SU-DHL-6 (cell line): ENCODE measurements at regions not wholly inside any gene's neighbourhood (a gene's known extent, or its start where the extent isn't known, plus 50 kb on each side); places are given as distances from the start of the nearest gene placed in this dataset.

ENCODE experiments used
- H2AFZ ChIP-seq: fragments of 200-600 bp; sonication (generic); 2 replicates; pipeline ENCODE4 v1.6.1; 2014; ENCODE audit warnings: low read depth, mild to moderate bottlenecking, moderate library complexity, mixed read lengths, antibody characterized with exemption, low read length; ENCODE audit not compliant: severe bottlenecking
- H3F3A ChIP-seq: fragments of 200-600 bp; shearing (Covaris generic); 2 replicates; pipeline ENCODE4 v1.6.0; 2016; ENCODE audit warnings: antibody characterized with exemption, mild to moderate bottlenecking; ENCODE audit not compliant: insufficient read depth
- H3K27ac ChIP-seq: fragments of 200-600 bp; sonication (generic); 2 replicates; pipeline ENCODE4 v1.5.1; 2016; ENCODE audit warnings: low read depth, mild to moderate bottlenecking, low read length, moderate library complexity, mixed read lengths
- H3K27me3 ChIP-seq: fragments of 200-600 bp; sonication (generic), shearing (Covaris generic); 2 replicates; pipeline ENCODE4 v1.6.0; 2014; ENCODE audit warnings: mild to moderate bottlenecking, low read length
- H3K36me3 ChIP-seq: fragments of 200-600 bp; sonication (generic); 2 replicates; pipeline ENCODE4 v1.6.1; 2014; ENCODE audit warnings: mild to moderate bottlenecking, low read length, mixed read lengths
- H3K4me2 ChIP-seq: fragments of 300-600, 200-600 bp; shearing (Covaris generic), sonication (generic); 2 replicates; pipeline ENCODE4 v1.6.0; 2014; ENCODE audit warnings: low read length, low read depth, mild to moderate bottlenecking; ENCODE audit not compliant: poor library complexity, severe bottlenecking
- H3K4me3 ChIP-seq: fragments of 200-600 bp; sonication (generic); 2 replicates; pipeline ENCODE4 v1.5.1; 2014; ENCODE audit warnings: antibody characterized with exemption, low read length, mild to moderate bottlenecking, mixed read lengths; ENCODE audit not compliant: insufficient read depth, poor library complexity, severe bottlenecking
- H3K79me2 ChIP-seq: fragments of 200-600 bp; sonication (generic); 2 replicates; pipeline ENCODE4 v1.6.1; 2014; ENCODE audit warnings: mild to moderate bottlenecking, low read length, moderate library complexity; ENCODE audit not compliant: insufficient read depth
- H3K9ac ChIP-seq: fragments of 200-600 bp; sonication (generic); 2 replicates; pipeline ENCODE4 v1.7.0; 2014; ENCODE audit warnings: mild to moderate bottlenecking, low read length
- H3K9me2 ChIP-seq: fragments of 200-600 bp; sonication (generic); replicated peaks from 2 replicates; pipeline ENCODE4 v1.6.1; 2014; ENCODE audit warnings: low read length; ENCODE audit not compliant: insufficient read depth
- H3K9me3 ChIP-seq: fragments of 200-600 bp; sonication (generic); 2 replicates; pipeline ENCODE4 v1.6.1; 2014; ENCODE audit warnings: low read length, mixed read lengths; ENCODE audit not compliant: insufficient read depth
- H4K20me1 ChIP-seq: fragments of 200-600 bp; sonication (generic); 2 replicates; pipeline ENCODE4 v1.6.1; 2014; ENCODE audit warnings: low read depth, mild to moderate bottlenecking, antibody characterized with exemption, low read length, moderate library complexity, mixed read lengths
- EZH2phosphoT487 ChIP-seq: fragments of 200-600 bp; sonication (generic), shearing (Covaris generic); conservative IDR thresholded peaks from 2 replicates; pipeline ENCODE4 v1.6.1; 2018; ENCODE audit warnings: mild to moderate bottlenecking, antibody characterized with exemption, low read length, moderate library complexity, mixed read lengths
- TF ChIP-seq, protein P1 (sequence below): fragments of 200-600 bp; sonication (generic); IDR thresholded peaks from one replicate; pipeline ENCODE4 v1.5.1; 2017; ENCODE audit warnings: antibody characterized with exemption, mild to moderate bottlenecking, low read length, moderate library complexity; ENCODE audit not compliant: insufficient read depth, poor library complexity, severe bottlenecking

DNA sequence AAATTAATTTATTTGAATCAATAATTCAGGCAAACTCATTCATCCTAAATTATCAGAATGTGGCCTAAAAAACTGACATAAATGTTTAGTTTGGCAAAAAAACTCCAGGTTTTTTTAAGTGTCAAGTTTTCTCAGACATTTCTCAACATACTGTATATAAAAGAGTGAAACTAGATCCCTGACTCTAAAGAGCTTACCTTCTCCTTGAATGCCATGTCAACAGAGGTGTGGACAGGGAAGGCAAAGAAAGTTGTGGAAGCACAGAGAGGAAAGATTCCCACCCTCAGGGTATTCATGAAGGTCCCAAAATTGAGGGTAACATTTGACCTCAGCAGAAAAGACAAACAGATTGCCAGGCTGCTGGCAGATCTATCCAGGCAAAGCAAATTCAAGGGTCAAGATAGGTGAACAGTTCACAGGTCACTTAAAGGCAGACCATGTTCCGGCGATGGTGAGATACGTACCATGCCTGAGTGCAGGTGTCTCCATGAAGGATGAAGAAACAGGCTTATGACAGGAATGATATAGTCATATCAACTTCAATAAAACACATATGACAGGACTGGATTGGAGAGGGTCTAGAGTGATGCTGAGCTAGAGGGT is 1638.3 kb upstream of the ZEB2 start:
- Histone ChIP-seq H3K79me2 (no peaks in the 10 kb centered on the region), H2AFZ (no peak overlapping the region), H3K27me3 (no peaks in the 10 kb centered on the region), H3K4me3 (no peak overlapping the region), H4K20me1 (no peaks in the 10 kb centered on the region), H3K4me2 (no peak overlapping the region), H3K27ac (no peak overlapping the region), H3K9me2 (no peaks in the 10 kb centered on the region), H3K36me3 (no peaks in the 10 kb centered on the region), H3F3A (no peaks in the 10 kb centered on the region), H3K9ac (no peak overlapping the region), H3K9me3 (no peaks in the 10 kb centered on the region)
- TF ChIP-seq, protein P1, sequence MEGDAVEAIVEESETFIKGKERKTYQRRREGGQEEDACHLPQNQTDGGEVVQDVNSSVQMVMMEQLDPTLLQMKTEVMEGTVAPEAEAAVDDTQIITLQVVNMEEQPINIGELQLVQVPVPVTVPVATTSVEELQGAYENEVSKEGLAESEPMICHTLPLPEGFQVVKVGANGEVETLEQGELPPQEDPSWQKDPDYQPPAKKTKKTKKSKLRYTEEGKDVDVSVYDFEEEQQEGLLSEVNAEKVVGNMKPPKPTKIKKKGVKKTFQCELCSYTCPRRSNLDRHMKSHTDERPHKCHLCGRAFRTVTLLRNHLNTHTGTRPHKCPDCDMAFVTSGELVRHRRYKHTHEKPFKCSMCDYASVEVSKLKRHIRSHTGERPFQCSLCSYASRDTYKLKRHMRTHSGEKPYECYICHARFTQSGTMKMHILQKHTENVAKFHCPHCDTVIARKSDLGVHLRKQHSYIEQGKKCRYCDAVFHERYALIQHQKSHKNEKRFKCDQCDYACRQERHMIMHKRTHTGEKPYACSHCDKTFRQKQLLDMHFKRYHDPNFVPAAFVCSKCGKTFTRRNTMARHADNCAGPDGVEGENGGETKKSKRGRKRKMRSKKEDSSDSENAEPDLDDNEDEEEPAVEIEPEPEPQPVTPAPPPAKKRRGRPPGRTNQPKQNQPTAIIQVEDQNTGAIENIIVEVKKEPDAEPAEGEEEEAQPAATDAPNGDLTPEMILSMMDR: no peak
- TF ChIP-seq EZH2phosphoT487: no peak

DNA sequence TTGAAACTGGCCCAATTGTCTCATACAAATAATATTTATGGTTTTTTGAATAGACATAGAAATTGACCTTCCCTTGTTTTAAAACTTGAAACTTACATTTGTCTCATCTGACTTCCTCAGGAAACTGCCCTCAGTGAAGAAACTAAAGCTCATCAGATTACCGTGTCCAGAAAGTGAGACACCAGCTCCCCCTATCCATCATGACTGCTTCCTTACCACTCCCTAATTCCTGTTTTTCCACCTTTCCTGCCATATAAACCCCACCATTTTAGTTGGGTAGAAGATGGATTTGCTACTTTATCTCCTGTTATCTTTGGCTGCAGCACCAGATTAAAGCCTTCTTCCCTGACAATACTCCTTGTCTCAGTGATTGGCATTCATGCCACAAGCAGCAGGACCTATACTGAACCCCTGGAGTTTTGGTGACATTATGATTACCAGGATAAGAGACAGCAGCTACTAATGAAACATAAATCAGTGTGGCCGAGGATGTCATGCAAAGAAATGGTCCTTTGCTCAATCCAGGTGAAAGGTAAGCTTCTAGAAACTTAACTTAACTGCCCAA is 1627.6 kb upstream of the ZEB2 start:
- no peak overlapping the region for H3K4me3 ChIP-seq
- H3K9me2 ChIP-seq: no peaks in the 10 kb centered on the region
- H3K4me2 ChIP-seq: no peak overlapping the region
- no peak for TF ChIP-seq EZH2phosphoT487
- TF ChIP-seq, protein P1: no peak
- no peaks in the 10 kb centered on the region for H3K9me3 ChIP-seq
- no peak overlapping the region for H2AFZ ChIP-seq
- no peak overlapping the region for H3K9ac ChIP-seq
- no peak overlapping the region for H3K27ac ChIP-seq
- no peaks in the 10 kb centered on the region for H3F3A ChIP-seq
- no peaks in the 10 kb centered on the region for H3K79me2 ChIP-seq
- no peaks in the 10 kb centered on the region for H3K36me3 ChIP-seq
- H3K27me3 ChIP-seq: no peaks in the 10 kb centered on the region
- H4K20me1 ChIP-seq: no peaks in the 10 kb centered on the region

DNA sequence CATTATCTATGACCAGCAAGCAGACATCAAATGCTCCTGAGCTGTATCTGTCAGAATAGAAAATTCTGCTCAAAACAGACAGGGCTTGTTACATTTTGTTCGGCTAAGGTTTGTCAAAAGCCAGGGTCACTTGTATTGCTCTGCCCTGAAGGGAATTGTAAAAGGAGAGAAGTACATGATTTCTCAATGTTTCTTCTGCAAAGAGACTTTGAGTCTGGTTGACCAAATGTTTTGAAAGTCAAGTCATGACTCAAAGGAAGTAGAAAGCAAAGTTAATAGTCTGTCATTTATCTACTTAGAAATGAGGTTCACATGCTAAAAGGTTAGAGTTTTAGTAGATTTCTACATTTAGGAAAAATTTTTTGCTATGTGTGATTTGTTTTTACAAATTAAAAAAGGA is 1624.1 kb upstream of the ZEB2 start:
- Histone ChIP-seq H3K4me2 (no peak overlapping the region), H3K9me3 (no peaks in the 10 kb centered on the region), H4K20me1 (no peaks in the 10 kb centered on the region), H2AFZ (no peak overlapping the region), H3K4me3 (no peak overlapping the region), H3K27ac (no peak overlapping the region), H3F3A (no peaks in the 10 kb centered on the region), H3K27me3 (no peaks in the 10 kb centered on the region), H3K36me3 (no peaks in the 10 kb centered on the region), H3K79me2 (no peaks in the 10 kb centered on the region), H3K9me2 (no peaks in the 10 kb centered on the region), H3K9ac (no peak overlapping the region)
- TF ChIP-seq, protein P1: no peak
- TF ChIP-seq EZH2phosphoT487: no peak
